CD4-positive, alpha-beta T cell (primary cell): ENCODE measurements at regions not wholly inside any gene's neighbourhood (a gene's known extent, or its start where the extent isn't known, plus 50 kb on each side); places are given as distances from the start of the nearest gene placed in this dataset.

Experiments
- ATAC-seq: fragments of 200-7000 bp; cut with Tn5 transposase; one replicate; pipeline ENCODE4 v1.10.0; 2022; ENCODE audit warnings: mild to moderate bottlenecking; ENCODE audit not compliant: poor library complexity
- CTCF ChIA-PET: fragments of 350-600 bp; sonication (Branson Sonifier 250); formaldehyde crosslinking; loops from one replicate; lab custom pipeline; 2021; ENCODE audit warnings: antibody characterized with exemption, inconsistent platforms; lab: Charles Lee
- POLR2A ChIA-PET: fragments of 350-600 bp; sonication (Branson Sonifier 250); formaldehyde crosslinking; loops from one replicate; lab custom pipeline; 2021; ENCODE audit warnings: antibody characterized with exemption, inconsistent platforms; lab: Charles Lee
- DNase-seq, 14 experiments: peaks; one replicate each; pipeline ENCODE4 v3.0.0-alpha.2; 2013 to 2020; ENCODE audit warnings: mixed read lengths in 2 of 14
- H3K27ac ChIP-seq, 2 donors: one replicate each; pipeline versions ENCODE4 v1.5.1 to v1.7.0; 2013; ENCODE audit warnings: low read length in 2 of 2, low read depth in 1 of 2, mild to moderate bottlenecking in 1 of 2
- H3K27me3 ChIP-seq, 2 experiments: 1 replicate in 1 of 2; 2 replicates in 1 of 2; pipeline versions ENCODE4 v1.6.1 to v1.7.0; 2013; ENCODE audit warnings: low read length in 2 of 2, control low read depth in 1 of 2, mild to moderate bottlenecking in 1 of 2, moderate library complexity in 1 of 2; ENCODE audit not compliant: insufficient read depth in 2 of 2, control insufficient read depth in 1 of 2
- H3K36me3 ChIP-seq: one replicate; pipeline ENCODE4 v1.6.1; 2013; ENCODE audit warnings: low read length, control low read depth; ENCODE audit not compliant: insufficient read depth
- H3K4me1 ChIP-seq: one replicate; pipeline ENCODE4 v1.6.1; 2013; ENCODE audit warnings: low read length, control low read depth; ENCODE audit not compliant: insufficient read depth
- H3K4me3 ChIP-seq: one replicate; pipeline ENCODE4 v1.5.1; 2013; ENCODE audit warnings: mild to moderate bottlenecking, low read length, moderate library complexity
- H3K9me3 ChIP-seq, 2 experiments: 1 replicate in 1 of 2; 2 replicates in 1 of 2; pipeline versions ENCODE4 v1.6.1 to v1.7.0; 2013; ENCODE audit warnings: low read length in 2 of 2, mild to moderate bottlenecking in 2 of 2, control low read depth in 1 of 2, moderate library complexity in 1 of 2; ENCODE audit not compliant: control insufficient read depth in 1 of 2, insufficient read depth in 1 of 2
- H3K27ac Mint-ChIP-seq: one replicate; pipeline ENCODE4 v1.8.0; 2020; ENCODE audit warnings: mixed read lengths
- H3K27me3 Mint-ChIP-seq: one replicate; pipeline ENCODE4 v1.8.0; 2021; ENCODE audit warnings: mixed read lengths
- H3K36me3 Mint-ChIP-seq: one replicate; pipeline ENCODE4 v1.8.0; 2021; ENCODE audit warnings: low read depth, mixed read lengths
- H3K4me1 Mint-ChIP-seq: one replicate; pipeline ENCODE4 v1.8.0; 2021; ENCODE audit warnings: low read depth, mixed read lengths
- H3K4me3 Mint-ChIP-seq: one replicate; pipeline ENCODE4 v1.8.0; 2020; ENCODE audit warnings: mild to moderate bottlenecking, mixed read lengths
- H3K9me3 Mint-ChIP-seq: one replicate; pipeline ENCODE4 v1.8.0; 2020; ENCODE audit warnings: mixed read lengths
- intact Hi-C, 2 experiments: fragments of 100-400 bp; cut with DNase I in 1 of 2; cut with micrococcal nuclease in 1 of 2; formaldehyde crosslinking; loops; one replicate each; pipeline versions ENCODE4 v1.15.1 to v1.9.0; 2023 to 2025; cut with DNase I, micrococcal nuclease
- TF ChIP-seq, protein P1 (sequence below): fragments of 200-600 bp; IDR thresholded peaks from one replicate; pipeline ENCODE4 v1.8.0; 2022; ENCODE audit warnings: antibody characterized with exemption, mild to moderate bottlenecking

DNA sequence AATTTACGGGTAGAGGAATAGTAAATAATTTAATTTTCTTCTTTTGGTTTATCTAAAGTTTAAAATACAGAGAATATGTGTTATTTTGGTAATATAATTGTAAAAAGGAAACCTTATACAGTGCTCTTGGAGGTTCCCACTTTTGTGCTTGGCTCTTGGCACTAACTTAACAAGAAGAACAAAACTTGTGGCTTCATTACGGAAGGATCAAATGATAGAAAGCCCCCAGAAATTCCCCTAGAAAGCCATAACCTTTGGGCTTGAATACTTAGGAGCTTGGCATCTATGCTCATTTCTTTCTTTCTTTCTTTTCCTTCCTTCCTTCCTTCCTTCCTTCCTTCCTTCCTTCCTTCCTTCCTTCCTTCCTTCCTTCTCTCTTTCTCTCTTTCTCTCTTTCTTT, 197.5 kb downstream of the SOX2 start:
- H3K9me3 ChIP-seq = peaks cover 0 to 7% of the 10 kb centered on the region in 2 experiments
- Mint-ChIP-seq H3K4me1 (no peaks in the 10 kb centered on the region), H3K36me3 (no peaks in the 10 kb centered on the region), H3K27ac (no peak overlapping the region), H3K4me3 (no peak overlapping the region), H3K9me3 (no peaks in the 10 kb centered on the region), H3K27me3 (no peaks in the 10 kb centered on the region)
- CTCF ChIA-PET = no interaction called here
- no peak for ATAC-seq
- no peaks in the 10 kb centered on the region for H3K36me3 ChIP-seq
- POLR2A ChIA-PET = no interaction called here
- TF ChIP-seq, protein P1, sequence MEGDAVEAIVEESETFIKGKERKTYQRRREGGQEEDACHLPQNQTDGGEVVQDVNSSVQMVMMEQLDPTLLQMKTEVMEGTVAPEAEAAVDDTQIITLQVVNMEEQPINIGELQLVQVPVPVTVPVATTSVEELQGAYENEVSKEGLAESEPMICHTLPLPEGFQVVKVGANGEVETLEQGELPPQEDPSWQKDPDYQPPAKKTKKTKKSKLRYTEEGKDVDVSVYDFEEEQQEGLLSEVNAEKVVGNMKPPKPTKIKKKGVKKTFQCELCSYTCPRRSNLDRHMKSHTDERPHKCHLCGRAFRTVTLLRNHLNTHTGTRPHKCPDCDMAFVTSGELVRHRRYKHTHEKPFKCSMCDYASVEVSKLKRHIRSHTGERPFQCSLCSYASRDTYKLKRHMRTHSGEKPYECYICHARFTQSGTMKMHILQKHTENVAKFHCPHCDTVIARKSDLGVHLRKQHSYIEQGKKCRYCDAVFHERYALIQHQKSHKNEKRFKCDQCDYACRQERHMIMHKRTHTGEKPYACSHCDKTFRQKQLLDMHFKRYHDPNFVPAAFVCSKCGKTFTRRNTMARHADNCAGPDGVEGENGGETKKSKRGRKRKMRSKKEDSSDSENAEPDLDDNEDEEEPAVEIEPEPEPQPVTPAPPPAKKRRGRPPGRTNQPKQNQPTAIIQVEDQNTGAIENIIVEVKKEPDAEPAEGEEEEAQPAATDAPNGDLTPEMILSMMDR = no peak
- H3K4me3 ChIP-seq = no peak overlapping the region
- H3K27ac ChIP-seq = no peak overlapping the region
- intact Hi-C loops = no loop called here
- no peak for DNase-seq
- H3K4me1 ChIP-seq = no peaks in the 10 kb centered on the region
- no peaks in the 10 kb centered on the region for H3K27me3 ChIP-seq

- no peak for DNase-seq
- ATAC-seq = no peak
- Histone ChIP-seq H3K36me3 (no peaks in the 10 kb centered on the region), H3K4me1 (no peaks in the 10 kb centered on the region), H3K27me3 (no peaks in the 10 kb centered on the region), H3K27ac (no peak overlapping the region), H3K4me3 (no peak overlapping the region), H3K9me3 (peaks cover 0 to 7% of the 10 kb centered on the region in 2 experiments)
- Mint-ChIP-seq H3K4me3 (no peak overlapping the region), H3K4me1 (no peaks in the 10 kb centered on the region), H3K36me3 (no peaks in the 10 kb centered on the region), H3K9me3 (no peaks in the 10 kb centered on the region), H3K27me3 (no peaks in the 10 kb centered on the region), H3K27ac (no peak overlapping the region)
- CTCF ChIA-PET = no interaction called here
- TF ChIP-seq, protein P1 = no peak
- intact Hi-C loops = no loop called here
- POLR2A ChIA-PET = no interaction called here
Measured at GRCh38 chr3:181912384-181912783, 200.7 kb downstream of the SOX2 start.

- ChIA-PET POLR2A (no interaction called here), CTCF (interaction anchor here (0.6 kb wide), 1 partner anchor 19 kb away, joined by 3 read pairs; no protein-coding TSS in a partner anchor)
- Mint-ChIP-seq H3K4me3 (no peak overlapping the region), H3K9me3 (no peaks in the 10 kb centered on the region), H3K36me3 (no peaks in the 10 kb centered on the region), H3K4me1 (no peaks in the 10 kb centered on the region), H3K27me3 (no peaks in the 10 kb centered on the region), H3K27ac (no peak overlapping the region)
- TF ChIP-seq, protein P1 = no peak
- intact Hi-C loops = no loop called here
- no peak overlapping the region for H3K27ac ChIP-seq
- H3K4me3 ChIP-seq = no peak overlapping the region
- peaks cover 0 to 7% of the 10 kb centered on the region in 2 experiments for H3K9me3 ChIP-seq
- no peaks in the 10 kb centered on the region for H3K27me3 ChIP-seq
- H3K4me1 ChIP-seq = no peaks in the 10 kb centered on the region
- ATAC-seq (no peak), DNase-seq (no peak)
- no peaks in the 10 kb centered on the region for H3K36me3 ChIP-seq
Measured at GRCh38 chr3:181913254-181913653, 201.5 kb downstream of the SOX2 start.
